CD4-positive, alpha-beta T cell treated with Interleukin-2 at 100 ng/mL for 4 hours (primary cell): ENCODE measurements at regions not wholly inside any gene's neighbourhood (a gene's known extent, or its start where the extent isn't known, plus 50 kb on each side); places are given as distances from the start of the nearest gene placed in this dataset.
"Not testable (repeated sequence)": the region's sequence is repeated elsewhere in the genome, so short reads cannot be mapped to it uniquely, and the experiment has no call there.

Experiments
- DNase-seq: peaks from one replicate; pipeline ENCODE4 v3.0.0-alpha.2; 2020; ENCODE audit warnings: low spot score

GRCh38 chr12:116432314-116432750 is 126.8 kb upstream of the MAP1LC3B2 start:
- no peak for DNase-seq

GRCh38 chr12:116433249-116433648 is 125.9 kb upstream of the MAP1LC3B2 start:
- DNase-seq = no peak

GRCh38 chr12:116434155-116435011 is 124.8 kb upstream of the MAP1LC3B2 start:
- no peak for DNase-seq

GRCh38 chr12:116435984-116436383 is 123.2 kb upstream of the MAP1LC3B2 start:
- DNase-seq = no peak

GRCh38 chr12:116436561-116437249 is 122.5 kb upstream of the MAP1LC3B2 start:
- DNase-seq = no peak

- no peak for DNase-seq
Observed at GRCh38 chr12:116441292-116441691, 117.9 kb upstream of the MAP1LC3B2 start.

- DNase-seq = no peak
Observed at GRCh38 chr12:116442304-116442703, 116.9 kb upstream of the MAP1LC3B2 start.

GRCh38 chr12:116442946-116443345 is 116.2 kb upstream of the MAP1LC3B2 start:
- no peak for DNase-seq

- DNase-seq = no peak
Observed at GRCh38 chr12:116443821-116444589, 115.2 kb upstream of the MAP1LC3B2 start.

- DNase-seq = no peak
Observed at GRCh38 chr12:116444590-116444943, 114.6 kb upstream of the MAP1LC3B2 start.

- no peak for DNase-seq
Observed at GRCh38 chr12:116448165-116448739, 110.9 kb upstream of the MAP1LC3B2 start.

- no peak for DNase-seq
Observed at GRCh38 chr12:116450406-116450910, 108.7 kb upstream of the MAP1LC3B2 start.

GRCh38 chr12:116452975-116453374 is 106.2 kb upstream of the MAP1LC3B2 start:
- not testable (repeated sequence) for DNase-seq

- no peak for DNase-seq
Observed at GRCh38 chr12:116453631-116454030, 105.5 kb upstream of the MAP1LC3B2 start.

GRCh38 chr12:116454076-116454475 is 105.1 kb upstream of the MAP1LC3B2 start:
- no peak for DNase-seq

GRCh38 chr12:116454950-116455447 is 104.2 kb upstream of the MAP1LC3B2 start:
- no peak for DNase-seq

GRCh38 chr12:116455540-116456329 is 103.4 kb upstream of the MAP1LC3B2 start:
- DNase-seq = no peak

GRCh38 chr12:116456330-116457082 is 102.7 kb upstream of the MAP1LC3B2 start:
- no peak for DNase-seq

GRCh38 chr12:116458492-116458891 is 100.7 kb upstream of the MAP1LC3B2 start:
- no peak for DNase-seq
